ENCODE measurements at regions not wholly inside any gene's neighbourhood (a gene's known extent, or its start where the extent isn't known, plus 50 kb on each side); places are given as distances from the start of the nearest gene placed in this dataset.
A peak's percentile ranks its signal among the peaks of the same experiment; 100 is the strongest.

DNA sequence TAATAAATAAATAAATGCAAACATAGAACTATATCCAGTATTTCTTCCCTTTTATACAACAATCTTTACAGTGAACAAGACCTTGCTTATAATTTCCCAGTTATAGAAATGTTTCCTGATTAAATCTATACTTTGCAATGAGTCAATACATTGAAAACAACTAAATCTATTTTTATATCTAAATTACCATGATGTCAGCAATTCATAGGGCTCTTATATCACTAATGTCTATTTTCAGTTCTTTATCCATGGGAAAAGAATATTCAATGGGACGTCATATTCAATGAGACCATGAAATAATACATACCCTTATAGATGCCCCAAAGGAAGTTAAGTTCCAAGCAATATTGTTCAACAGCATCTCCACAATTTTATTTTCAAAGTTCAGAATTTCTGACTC, 359.9 kb downstream of the CASP12 start:
- H3K36me3 ChIP-seq (ENCODE audit: insufficient read depth, low read length), result no peaks in the 10 kb centered on the region
- H3K4me1 ChIP-seq (ENCODE audit: insufficient read depth, low read length), result peaks cover 10% of the 10 kb centered on the region
- no peaks in the 10 kb centered on the region for H3K27me3 ChIP-seq (ENCODE audit: insufficient read depth, low read length)
- H3K4me3 ChIP-seq (ENCODE audit: low read length), result no peak overlapping the region
- H3K9me3 ChIP-seq (ENCODE audit: low read length), result no peaks in the 10 kb centered on the region
- no peak overlapping the region for H2AFZ ChIP-seq (ENCODE audit: low read depth, low read length)

DNA sequence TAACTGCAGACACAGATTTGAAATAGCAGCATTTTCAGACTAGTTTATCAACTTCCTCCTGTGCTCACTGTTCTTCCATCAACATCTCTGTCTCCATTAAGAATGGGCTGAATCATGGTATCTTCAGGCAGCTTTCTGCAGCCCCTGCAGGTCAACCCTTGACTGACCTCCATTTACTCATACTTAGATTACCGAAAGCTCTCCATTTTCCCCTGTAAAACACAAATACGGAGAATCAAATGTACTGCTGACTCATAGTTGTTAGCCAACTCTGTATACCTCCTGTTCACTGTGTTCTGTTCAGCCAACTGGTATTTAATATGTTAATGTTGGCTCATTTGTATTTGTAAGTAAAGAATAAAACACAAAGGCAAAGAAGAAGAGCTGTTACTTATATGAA, 364.0 kb downstream of the CASP12 start:
- peak overlapping the region; percentile 44 for H2AFZ ChIP-seq (ENCODE audit: low read depth, low read length)
- peaks cover 10% of the 10 kb centered on the region for H3K4me1 ChIP-seq (ENCODE audit: insufficient read depth, low read length)
- H3K27me3 ChIP-seq (ENCODE audit: insufficient read depth, low read length), result no peaks in the 10 kb centered on the region
- H3K36me3 ChIP-seq (ENCODE audit: insufficient read depth, low read length), result no peaks in the 10 kb centered on the region
- no peak overlapping the region for H3K4me3 ChIP-seq (ENCODE audit: low read length)
- H3K9me3 ChIP-seq (ENCODE audit: low read length), result no peaks in the 10 kb centered on the region

DNA sequence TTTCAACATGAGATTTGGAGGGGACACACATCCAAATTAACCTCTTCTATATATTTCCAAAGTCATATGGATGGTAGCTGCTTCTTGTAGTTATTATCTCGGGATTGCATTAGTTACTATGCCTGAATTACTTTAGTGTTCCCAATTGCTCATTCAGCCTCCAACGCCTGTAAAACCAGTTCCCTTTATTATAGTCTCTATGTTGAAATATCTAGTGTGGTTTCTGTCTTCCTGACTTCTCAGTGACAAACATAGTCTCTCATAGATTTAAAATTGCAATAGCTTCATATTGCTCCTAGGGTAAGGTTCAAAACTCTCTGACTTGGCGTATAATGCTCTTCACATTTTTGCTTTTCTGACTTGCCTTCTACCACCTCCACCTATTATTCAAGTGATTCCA, 366.4 kb downstream of the CASP12 start:
- Histone ChIP-seq H3K9me3 (ENCODE audit: low read length) (no peaks in the 10 kb centered on the region), H3K4me1 (ENCODE audit: insufficient read depth, low read length) (peaks cover 10% of the 10 kb centered on the region), H3K36me3 (ENCODE audit: insufficient read depth, low read length) (no peaks in the 10 kb centered on the region), H3K27me3 (ENCODE audit: insufficient read depth, low read length) (no peaks in the 10 kb centered on the region), H3K4me3 (ENCODE audit: low read length) (no peak overlapping the region), H2AFZ (ENCODE audit: low read depth, low read length) (no peak overlapping the region)

DNA sequence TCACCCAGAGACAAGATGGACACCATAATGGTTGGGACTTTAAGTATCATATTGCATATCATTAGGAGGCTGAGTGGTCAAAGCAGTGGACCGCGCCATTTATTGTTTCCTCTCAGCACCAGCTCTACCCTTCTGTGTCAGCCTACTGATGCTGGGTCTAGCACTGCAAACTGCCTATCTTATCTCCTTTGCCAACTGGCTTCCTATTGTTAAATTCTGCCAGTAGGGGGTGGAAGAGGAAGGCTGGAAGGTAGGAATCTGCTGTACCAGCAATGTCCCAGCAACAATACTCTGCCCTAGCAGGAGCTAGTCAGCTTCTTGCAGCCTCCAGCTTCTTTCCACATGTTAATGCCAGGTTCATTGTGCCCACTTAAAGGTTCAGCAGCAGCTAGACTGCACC, 367.1 kb upstream of the PDGFD start:
- Histone ChIP-seq H2AFZ (ENCODE audit: low read depth, low read length) (no peak overlapping the region), H3K9me3 (ENCODE audit: low read length) (no peaks in the 10 kb centered on the region), H3K4me1 (ENCODE audit: insufficient read depth, low read length) (peaks cover 10% of the 10 kb centered on the region), H3K27me3 (ENCODE audit: insufficient read depth, low read length) (no peaks in the 10 kb centered on the region), H3K36me3 (ENCODE audit: insufficient read depth, low read length) (no peaks in the 10 kb centered on the region), H3K4me3 (ENCODE audit: low read length) (no peak overlapping the region)

DNA sequence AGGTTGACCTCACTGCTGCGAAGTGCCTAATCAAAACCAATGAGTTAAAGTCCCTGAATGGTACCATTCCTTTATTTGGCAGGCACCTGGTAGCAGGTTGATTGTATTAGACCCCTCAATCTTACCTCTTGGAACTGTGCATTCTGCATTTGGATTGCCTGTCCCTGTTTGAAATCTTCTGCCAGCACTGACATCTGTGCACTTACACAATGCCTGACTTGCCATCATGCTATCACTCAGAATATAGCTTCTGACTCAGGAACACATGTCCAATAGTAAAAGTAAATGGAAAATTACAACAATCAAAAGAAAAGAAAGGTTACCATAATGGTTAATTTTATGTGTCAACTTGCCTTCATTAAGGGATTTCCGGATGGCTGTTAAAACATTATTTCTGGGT, 366.0 kb upstream of the PDGFD start:
- Histone ChIP-seq H2AFZ (ENCODE audit: low read depth, low read length) (no peak overlapping the region), H3K9me3 (ENCODE audit: low read length) (no peaks in the 10 kb centered on the region), H3K4me1 (ENCODE audit: insufficient read depth, low read length) (peaks cover 10% of the 10 kb centered on the region), H3K36me3 (ENCODE audit: insufficient read depth, low read length) (no peaks in the 10 kb centered on the region), H3K27me3 (ENCODE audit: insufficient read depth, low read length) (no peaks in the 10 kb centered on the region), H3K4me3 (ENCODE audit: low read length) (no peak overlapping the region)

DNA sequence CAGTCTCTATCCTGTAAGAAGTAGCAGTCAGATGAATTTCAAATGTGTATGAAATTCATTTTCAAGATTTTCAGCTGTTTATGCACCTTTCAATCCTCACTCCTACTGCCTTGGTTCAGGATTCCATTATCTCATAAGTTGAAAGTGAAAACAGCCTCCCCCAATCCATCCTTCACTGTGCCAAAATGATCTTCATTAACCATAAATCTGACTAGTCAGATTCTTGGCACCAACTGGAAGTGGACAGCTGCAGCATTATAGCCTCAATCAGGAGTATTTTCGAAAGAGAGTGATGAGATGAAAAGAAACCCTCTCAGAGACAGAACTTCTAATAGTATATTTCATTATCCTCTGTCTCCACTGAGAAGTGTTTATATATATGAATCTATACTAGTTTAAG, 365.3 kb upstream of the PDGFD start:
- no peak overlapping the region for H2AFZ ChIP-seq (ENCODE audit: low read depth, low read length)
- no peaks in the 10 kb centered on the region for H3K27me3 ChIP-seq (ENCODE audit: insufficient read depth, low read length)
- H3K36me3 ChIP-seq (ENCODE audit: insufficient read depth, low read length), result no peaks in the 10 kb centered on the region
- peaks cover 8% of the 10 kb centered on the region for H3K4me1 ChIP-seq (ENCODE audit: insufficient read depth, low read length)
- no peak overlapping the region for H3K4me3 ChIP-seq (ENCODE audit: low read length)
- H3K9me3 ChIP-seq (ENCODE audit: low read length), result no peaks in the 10 kb centered on the region

DNA sequence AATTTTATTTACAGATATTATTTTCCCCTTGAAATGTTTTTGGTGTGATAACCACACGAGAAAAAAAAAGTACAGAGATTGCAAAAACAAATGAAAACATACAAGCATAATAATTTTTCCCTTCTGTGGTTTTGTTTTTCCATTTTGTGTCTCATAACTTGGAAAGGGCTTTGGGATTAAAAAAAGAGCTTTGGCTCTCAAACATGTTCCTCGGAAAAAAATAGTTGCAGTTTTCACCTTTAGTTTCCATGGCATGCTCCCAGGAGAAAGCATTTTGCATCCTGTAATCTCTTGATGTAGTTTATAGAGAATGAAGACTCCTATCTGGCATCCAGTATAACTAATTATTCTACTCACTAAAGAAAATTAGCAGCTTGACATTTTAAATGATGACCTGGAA, 362.1 kb upstream of the PDGFD start:
- Histone ChIP-seq H3K4me3 (ENCODE audit: low read length) (no peak overlapping the region), H3K4me1 (ENCODE audit: insufficient read depth, low read length) (peaks cover 14% of the 10 kb centered on the region), H3K36me3 (ENCODE audit: insufficient read depth, low read length) (no peaks in the 10 kb centered on the region), H3K9me3 (ENCODE audit: low read length) (no peaks in the 10 kb centered on the region), H2AFZ (ENCODE audit: low read depth, low read length) (no peak overlapping the region), H3K27me3 (ENCODE audit: insufficient read depth, low read length) (no peaks in the 10 kb centered on the region)

DNA sequence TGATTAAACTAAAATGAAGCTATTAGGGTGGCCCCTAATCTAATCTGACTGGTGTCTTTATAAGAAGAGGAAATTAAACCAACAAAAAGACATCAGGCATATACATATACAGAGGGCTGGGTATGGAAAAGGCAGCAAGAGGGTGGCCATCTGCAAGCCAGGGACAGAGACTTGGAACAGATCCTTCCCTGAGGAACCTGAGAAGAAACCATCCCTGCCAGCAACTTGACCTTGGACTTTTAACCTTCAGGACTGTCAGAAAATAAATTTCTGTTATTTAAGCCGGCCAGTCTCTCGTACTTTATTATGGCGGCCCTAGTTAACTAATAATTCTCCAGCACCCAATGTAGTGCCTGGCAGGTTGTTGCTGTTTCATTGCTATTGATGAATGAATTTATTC, 361.5 kb upstream of the PDGFD start:
- H3K9me3 ChIP-seq (ENCODE audit: low read length), result no peaks in the 10 kb centered on the region
- H3K36me3 ChIP-seq (ENCODE audit: insufficient read depth, low read length), result no peaks in the 10 kb centered on the region
- no peak overlapping the region for H3K4me3 ChIP-seq (ENCODE audit: low read length)
- no peaks in the 10 kb centered on the region for H3K27me3 ChIP-seq (ENCODE audit: insufficient read depth, low read length)
- H2AFZ ChIP-seq (ENCODE audit: low read depth, low read length), result no peak overlapping the region
- peaks cover 14% of the 10 kb centered on the region for H3K4me1 ChIP-seq (ENCODE audit: insufficient read depth, low read length)

DNA sequence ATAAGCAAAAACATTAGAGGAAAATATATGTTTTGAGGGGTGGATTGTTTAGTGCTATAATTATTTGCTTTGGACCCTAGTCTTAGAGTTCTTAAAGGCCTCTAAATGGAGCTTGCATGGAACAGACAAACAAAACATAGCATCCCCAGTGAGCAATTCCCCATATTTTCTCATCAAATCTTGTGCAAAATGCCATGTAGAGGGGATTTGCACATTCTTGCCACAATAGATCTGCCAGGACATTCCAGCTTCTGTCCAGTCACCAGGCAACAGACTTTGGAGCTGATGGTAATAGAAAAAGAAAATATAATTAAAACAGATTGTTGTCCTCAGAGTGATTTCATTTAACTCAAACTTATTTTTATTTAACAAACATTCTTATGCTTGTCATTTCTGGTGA, 360.3 kb upstream of the PDGFD start:
- Histone ChIP-seq H3K27me3 (ENCODE audit: insufficient read depth, low read length) (no peaks in the 10 kb centered on the region), H3K9me3 (ENCODE audit: low read length) (no peaks in the 10 kb centered on the region), H3K36me3 (ENCODE audit: insufficient read depth, low read length) (no peaks in the 10 kb centered on the region)

DNA sequence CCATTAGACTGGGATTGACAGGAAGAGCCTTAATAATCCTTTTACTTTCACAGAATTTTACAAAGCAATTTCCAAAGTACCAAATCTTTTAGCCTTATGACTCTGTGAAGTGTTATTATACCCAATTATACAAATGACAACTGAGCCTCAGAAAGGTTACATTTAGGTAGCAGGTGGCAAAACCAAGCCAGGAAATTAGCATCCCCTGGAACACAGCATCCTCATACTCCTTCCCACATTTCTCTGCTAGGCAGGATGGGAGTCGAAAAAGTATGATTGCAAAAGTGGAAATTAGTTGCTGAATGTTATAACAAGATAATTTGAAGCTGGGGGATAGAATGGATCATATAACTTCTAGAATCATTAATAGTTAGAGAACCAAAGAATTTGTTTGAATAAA, 359.7 kb upstream of the PDGFD start:
- Histone ChIP-seq H3K4me3 (ENCODE audit: low read length) (no peak overlapping the region), H3K9me3 (ENCODE audit: low read length) (no peaks in the 10 kb centered on the region), H3K27me3 (ENCODE audit: insufficient read depth, low read length) (no peaks in the 10 kb centered on the region), H3K36me3 (ENCODE audit: insufficient read depth, low read length) (no peaks in the 10 kb centered on the region), H2AFZ (ENCODE audit: low read depth, low read length) (no peak overlapping the region), H3K4me1 (ENCODE audit: insufficient read depth, low read length) (peaks cover 14% of the 10 kb centered on the region)

More for the DNA sequence above, 360.3 kb upstream of the PDGFD start:
- H3K4me3 ChIP-seq (ENCODE audit: low read length), result no peak overlapping the region
- no peak overlapping the region for H2AFZ ChIP-seq (ENCODE audit: low read depth, low read length)
- H3K4me1 ChIP-seq (ENCODE audit: insufficient read depth, low read length), result peaks cover 14% of the 10 kb centered on the region

DNA sequence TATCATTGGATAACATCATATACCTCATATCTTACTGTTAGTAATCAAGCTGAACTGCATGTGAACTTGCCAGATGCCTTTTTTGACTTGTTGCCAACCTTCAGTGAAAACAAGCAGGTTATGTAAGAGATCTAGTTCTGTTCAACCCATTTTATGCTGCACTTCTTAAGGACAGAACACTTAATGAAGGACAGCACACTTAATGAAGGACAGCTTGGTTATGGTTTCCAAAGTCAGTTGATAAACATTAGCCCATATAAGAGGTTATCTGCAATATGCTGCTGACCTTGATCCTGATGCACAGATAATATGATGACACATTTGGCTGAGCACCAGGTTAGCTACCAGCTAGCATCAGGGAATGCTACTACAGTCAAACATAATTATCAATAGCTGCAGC, 358.7 kb upstream of the PDGFD start:
- no peak overlapping the region for H2AFZ ChIP-seq (ENCODE audit: low read depth, low read length)
- peaks cover 14% of the 10 kb centered on the region for H3K4me1 ChIP-seq (ENCODE audit: insufficient read depth, low read length)
- H3K36me3 ChIP-seq (ENCODE audit: insufficient read depth, low read length), result no peaks in the 10 kb centered on the region
- no peaks in the 10 kb centered on the region for H3K9me3 ChIP-seq (ENCODE audit: low read length)
- no peak overlapping the region for H3K4me3 ChIP-seq (ENCODE audit: low read length)
- no peaks in the 10 kb centered on the region for H3K27me3 ChIP-seq (ENCODE audit: insufficient read depth, low read length)

DNA sequence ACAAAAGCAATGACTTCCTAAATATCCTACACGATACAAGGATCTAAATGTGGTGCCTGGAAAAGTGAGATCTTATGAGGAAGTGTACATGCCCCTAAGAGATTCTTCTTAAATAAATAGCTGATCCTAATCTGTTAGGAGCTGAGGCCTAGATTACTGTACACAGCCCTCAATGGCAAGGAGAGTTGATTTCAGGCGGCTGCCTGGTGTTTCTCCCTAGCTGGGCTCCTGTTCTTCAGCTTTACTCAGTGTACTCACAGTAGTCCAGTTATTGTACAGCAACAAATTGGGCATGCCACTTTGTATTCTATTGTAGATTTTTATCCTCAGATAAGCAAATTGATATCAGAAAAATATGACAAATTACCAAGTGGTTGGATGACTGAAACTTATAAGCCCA, 358.2 kb upstream of the PDGFD start:
- Histone ChIP-seq H3K4me3 (ENCODE audit: low read length) (no peak overlapping the region), H2AFZ (ENCODE audit: low read depth, low read length) (no peak overlapping the region), H3K4me1 (ENCODE audit: insufficient read depth, low read length) (peaks cover 14% of the 10 kb centered on the region), H3K27me3 (ENCODE audit: insufficient read depth, low read length) (no peaks in the 10 kb centered on the region), H3K9me3 (ENCODE audit: low read length) (no peaks in the 10 kb centered on the region), H3K36me3 (ENCODE audit: insufficient read depth, low read length) (no peaks in the 10 kb centered on the region)

DNA sequence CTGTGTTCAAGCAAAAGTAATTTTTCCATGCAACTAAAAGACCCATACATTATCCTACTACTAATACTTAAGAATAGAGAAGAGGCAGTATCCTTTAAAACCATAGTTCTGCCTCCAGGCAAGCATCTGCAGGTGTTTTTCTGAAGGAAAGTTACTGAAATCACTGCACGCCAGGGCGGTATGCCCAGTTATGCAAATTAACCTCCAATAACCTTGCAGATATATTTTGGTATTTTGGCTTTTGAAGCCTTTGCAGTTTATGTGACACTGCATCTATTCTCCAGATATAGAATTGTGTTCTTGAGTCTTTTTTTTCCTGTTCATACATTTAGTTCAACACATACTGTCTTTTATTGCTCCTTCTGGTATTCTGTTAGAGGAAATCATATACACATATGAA, 346.2 kb upstream of the PDGFD start:
- Histone ChIP-seq H3K36me3 (ENCODE audit: insufficient read depth, low read length) (no peaks in the 10 kb centered on the region), H3K4me3 (ENCODE audit: low read length) (no peak overlapping the region), H2AFZ (ENCODE audit: low read depth, low read length) (no peak overlapping the region), H3K27me3 (ENCODE audit: insufficient read depth, low read length) (no peaks in the 10 kb centered on the region), H3K4me1 (ENCODE audit: insufficient read depth, low read length) (no peaks in the 10 kb centered on the region), H3K9me3 (ENCODE audit: low read length) (no peaks in the 10 kb centered on the region)

DNA sequence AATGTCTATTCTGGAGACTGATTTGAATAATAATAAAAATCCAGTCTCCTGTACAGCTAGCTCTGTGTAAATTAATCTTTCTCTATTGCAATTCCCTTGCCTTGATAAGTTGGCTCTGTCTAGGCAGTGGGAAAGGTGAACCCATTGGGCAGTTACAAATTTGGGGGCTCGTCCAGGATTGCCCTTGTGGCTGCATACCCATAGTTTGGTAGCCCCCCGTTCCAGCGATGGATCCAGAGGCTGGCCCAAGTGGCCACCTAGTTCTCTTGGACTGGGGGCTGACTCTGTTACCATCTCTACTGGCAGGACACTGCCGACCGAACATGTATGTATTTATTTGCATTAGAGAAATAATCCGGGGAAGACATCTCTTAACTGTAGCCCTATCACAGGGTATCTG, 326.2 kb upstream of the PDGFD start:
- Histone ChIP-seq H3K4me3 (ENCODE audit: low read length) (no peak overlapping the region), H3K36me3 (ENCODE audit: insufficient read depth, low read length) (no peaks in the 10 kb centered on the region), H3K9me3 (ENCODE audit: low read length) (peaks cover 5% of the 10 kb centered on the region), H3K27me3 (ENCODE audit: insufficient read depth, low read length) (no peaks in the 10 kb centered on the region), H3K4me1 (ENCODE audit: insufficient read depth, low read length) (peaks cover 3% of the 10 kb centered on the region), H2AFZ (ENCODE audit: low read depth, low read length) (no peak overlapping the region)
